GM23338 (cell line): ENCODE measurements at regions not wholly inside any gene's neighbourhood (a gene's known extent, or its start where the extent isn't known, plus 50 kb on each side); places are given as distances from the start of the nearest gene placed in this dataset.

ENCODE experiments used
- ATAC-seq: fragments of 200-7000 bp; cut with Tn5 transposase; 3 replicates; pipeline ENCODE4 v1.9.1; 2020
- DNase-seq: peaks from one replicate; pipeline ENCODE4 v3.0.0-alpha.2; 2015; ENCODE audit warnings: low spot score
- H2AFZ ChIP-seq: fragments of 200-600 bp; sonication (generic); 2 replicates; pipeline ENCODE4 v1.8.0; 2016; ENCODE audit warnings: antibody characterized with exemption, mild to moderate bottlenecking, moderate library complexity
- H3F3A ChIP-seq: fragments of 200-600 bp; sonication (generic); replicated peaks from 2 replicates; pipeline ENCODE4 v1.8.0; 2017; ENCODE audit warnings: antibody characterized with exemption, mixed run types, low read depth
- H3K27ac ChIP-seq: fragments of 200-600 bp; sonication (generic); 2 replicates; pipeline ENCODE4 v1.6.1; 2016; ENCODE audit warnings: low read depth
- H3K27me3 ChIP-seq: fragments of 200-600 bp; sonication (generic); 2 replicates; pipeline ENCODE4 v1.8.0; 2016; ENCODE audit warnings: mild to moderate bottlenecking, mixed run types, moderate library complexity; ENCODE audit not compliant: insufficient read depth
- H3K36me3 ChIP-seq: fragments of 200-600 bp; sonication (generic); 2 replicates; pipeline ENCODE4 v1.8.0; 2016; ENCODE audit warnings: mild to moderate bottlenecking; ENCODE audit not compliant: insufficient read depth
- H3K4me1 ChIP-seq: fragments of 200-600 bp; sonication (generic); 2 replicates; pipeline ENCODE4 v1.8.0; 2016; ENCODE audit warnings: mild to moderate bottlenecking, moderate library complexity; ENCODE audit not compliant: insufficient read depth
- H3K4me2 ChIP-seq: fragments of 200-600 bp; sonication (generic); 2 replicates; pipeline ENCODE4 v1.7.1; 2017; ENCODE audit warnings: mixed run types
- H3K4me3 ChIP-seq: fragments of 200-600 bp; sonication (generic); 2 replicates; pipeline ENCODE4 v1.6.1; 2016; ENCODE audit warnings: mixed run types
- H3K79me2 ChIP-seq: fragments of 200-600 bp; sonication (generic); replicated peaks from 2 replicates; pipeline ENCODE4 v1.8.0; 2017; ENCODE audit warnings: mild to moderate bottlenecking; ENCODE audit not compliant: insufficient read depth
- H3K9me2 ChIP-seq: fragments of 200-600 bp; sonication (generic); 2 replicates; pipeline ENCODE4 v1.8.0; 2017; ENCODE audit not compliant: insufficient read depth
- H4K20me1 ChIP-seq: fragments of 200-600 bp; sonication (generic); replicated peaks from 2 replicates; pipeline ENCODE4 v1.8.0; 2017; ENCODE audit warnings: mild to moderate bottlenecking; ENCODE audit not compliant: insufficient read depth
- H3K27ac Mint-ChIP-seq: 2 replicates; pipeline ENCODE4 v1.8.0; 2020; ENCODE audit warnings: inconsistent platforms, mild to moderate bottlenecking, moderate library complexity, mixed read lengths
- H3K27me3 Mint-ChIP-seq: 3 replicates; pipeline ENCODE4 v1.8.0; 2022; ENCODE audit warnings: low read depth, mild to moderate bottlenecking, moderate library complexity, mixed read lengths, inconsistent platforms; ENCODE audit not compliant: insufficient read depth, poor library complexity
- H3K36me3 Mint-ChIP-seq: 3 replicates; pipeline ENCODE4 v1.8.0; 2021; ENCODE audit warnings: low read depth, mild to moderate bottlenecking, inconsistent platforms, moderate library complexity, mixed read lengths
- H3K4me1 Mint-ChIP-seq: 3 replicates; pipeline ENCODE4 v1.8.0; 2020; ENCODE audit warnings: mild to moderate bottlenecking, inconsistent platforms, mixed read lengths
- H3K4me3 Mint-ChIP-seq: 3 replicates; pipeline ENCODE4 v1.8.0; 2021; ENCODE audit warnings: moderate library complexity, mild to moderate bottlenecking, inconsistent platforms, mixed read lengths
- H3K9me3 Mint-ChIP-seq: 3 replicates; pipeline ENCODE4 v1.8.0; 2020; ENCODE audit warnings: moderate library complexity, mild to moderate bottlenecking, inconsistent platforms, mixed read lengths
- CREB1 ChIP-seq: fragments of 250-450 bp; sonication (Bioruptor Pico); IDR thresholded peaks from 2 replicates; pipeline ENCODE4 v1.5.0; 2020; ENCODE audit warnings: low read depth, mild to moderate bottlenecking, moderate library complexity
- CTCF ChIP-seq, 2 experiments: fragments of 200-600 bp in 1 of 2; sonication (generic) in 1 of 2; conservative IDR thresholded peaks; 2 replicates each; pipeline versions ENCODE4 v1.5.1 to v1.6.1; 2016 to 2017; ENCODE audit warnings: antibody characterized with exemption in 2 of 2, low read depth in 2 of 2, mild to moderate bottlenecking in 2 of 2, moderate library complexity in 1 of 2
- EZH2 ChIP-seq: fragments of 200-600 bp; sonication (generic); IDR thresholded peaks from one replicate; pipeline ENCODE4 v1.8.0; 2017; ENCODE audit warnings: antibody characterized with exemption, mild to moderate bottlenecking, low read depth; ENCODE audit not compliant: unreplicated experiment
- EZH2phosphoT487 ChIP-seq: fragments of 200-600 bp; sonication (generic); IDR thresholded peaks from one replicate; pipeline ENCODE4 v1.8.1; 2018; ENCODE audit warnings: antibody characterized with exemption; ENCODE audit not compliant: unreplicated experiment
- JUNB ChIP-seq: IDR thresholded peaks from one replicate; pipeline ENCODE4 v1.6.1; 2016; ENCODE audit warnings: antibody characterized with exemption; ENCODE audit not compliant: unreplicated experiment
- NANOG ChIP-seq: IDR thresholded peaks from 2 replicates; pipeline ENCODE4 v1.6.1; 2016; ENCODE audit warnings: antibody characterized with exemption, borderline replicate concordance
- POLR2AphosphoS5 ChIP-seq: IDR thresholded peaks from 2 replicates; pipeline ENCODE4 v1.6.1; 2016; ENCODE audit warnings: antibody characterized with exemption, low read depth
- STAT1 ChIP-seq: IDR thresholded peaks from one replicate; pipeline ENCODE4 v1.6.1; 2016; ENCODE audit warnings: antibody characterized with exemption; ENCODE audit not compliant: unreplicated experiment
- ZNF114 ChIP-seq: fragments of 250-450 bp; sonication (Bioruptor Pico); IDR thresholded peaks from 2 replicates; pipeline ENCODE4 v1.5.0; 2020; ENCODE audit warnings: mild to moderate bottlenecking, moderate library complexity
- ZNF331 ChIP-seq: fragments of 250-450 bp; sonication (Bioruptor Pico); IDR thresholded peaks from 2 replicates; pipeline ENCODE4 v1.5.0; 2020; ENCODE audit warnings: low read depth, mild to moderate bottlenecking, moderate library complexity
- ZNF462 ChIP-seq: fragments of 250-450 bp; sonication (Bioruptor Pico); IDR thresholded peaks from 2 replicates; pipeline ENCODE4 v1.5.0; 2020; ENCODE audit warnings: mild to moderate bottlenecking, moderate library complexity
- TF ChIP-seq, protein P1 (sequence below): IDR thresholded peaks from one replicate; pipeline ENCODE4 v1.6.1; 2018; ENCODE audit warnings: antibody characterized with exemption; ENCODE audit not compliant: unreplicated experiment
- TF ChIP-seq, protein P2 (sequence below): IDR thresholded peaks from 2 replicates; pipeline ENCODE4 v1.6.1; 2016; ENCODE audit warnings: antibody characterized with exemption

DNA sequence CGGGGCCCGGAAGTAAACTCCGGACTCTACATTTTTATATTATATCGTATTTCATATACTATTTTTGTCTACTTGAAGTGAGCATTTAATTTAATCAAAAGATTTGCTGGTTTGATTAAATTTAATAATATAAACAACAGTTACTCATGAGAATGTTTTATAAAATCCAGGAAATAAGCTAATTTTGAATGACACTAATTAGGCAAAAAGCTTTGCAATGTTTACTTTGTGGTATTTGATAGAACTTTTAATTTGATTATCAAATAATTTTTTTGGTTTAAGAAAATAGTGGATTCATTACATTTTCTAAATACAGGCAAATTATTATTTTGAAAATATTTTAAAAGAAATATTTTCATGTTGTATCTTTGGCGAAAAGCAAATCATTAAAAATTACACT lies 900.4 kb upstream of the CDH2 start:
- no peak overlapping the region for H2AFZ ChIP-seq
- no peaks in the 10 kb centered on the region for H4K20me1 ChIP-seq
- H3K4me2 ChIP-seq, result no peak overlapping the region
- H3K4me1 Mint-ChIP-seq, result peaks cover 6% of the 10 kb centered on the region; the same call in 1 of the 3 replicates
- no peaks in the 10 kb centered on the region for H3K36me3 ChIP-seq
- ATAC-seq (no peak), DNase-seq (no peak)
- no peak overlapping the region for H3K27ac Mint-ChIP-seq
- no peaks in the 10 kb centered on the region for H3K79me2 ChIP-seq
- no peaks in the 10 kb centered on the region for H3F3A ChIP-seq
- no peaks in the 10 kb centered on the region for H3K9me2 ChIP-seq
- no peaks in the 10 kb centered on the region for H3K27me3 Mint-ChIP-seq
- no peaks in the 10 kb centered on the region for H3K36me3 Mint-ChIP-seq
- H3K4me3 ChIP-seq, result no peak overlapping the region
- H3K27ac ChIP-seq, result no peak overlapping the region
- no peaks in the 10 kb centered on the region for H3K4me1 ChIP-seq
- no peaks in the 10 kb centered on the region; the same call in 2 of the 3 replicates for H3K9me3 Mint-ChIP-seq
- no peak overlapping the region for H3K4me3 Mint-ChIP-seq
- TF ChIP-seq, protein P1, sequence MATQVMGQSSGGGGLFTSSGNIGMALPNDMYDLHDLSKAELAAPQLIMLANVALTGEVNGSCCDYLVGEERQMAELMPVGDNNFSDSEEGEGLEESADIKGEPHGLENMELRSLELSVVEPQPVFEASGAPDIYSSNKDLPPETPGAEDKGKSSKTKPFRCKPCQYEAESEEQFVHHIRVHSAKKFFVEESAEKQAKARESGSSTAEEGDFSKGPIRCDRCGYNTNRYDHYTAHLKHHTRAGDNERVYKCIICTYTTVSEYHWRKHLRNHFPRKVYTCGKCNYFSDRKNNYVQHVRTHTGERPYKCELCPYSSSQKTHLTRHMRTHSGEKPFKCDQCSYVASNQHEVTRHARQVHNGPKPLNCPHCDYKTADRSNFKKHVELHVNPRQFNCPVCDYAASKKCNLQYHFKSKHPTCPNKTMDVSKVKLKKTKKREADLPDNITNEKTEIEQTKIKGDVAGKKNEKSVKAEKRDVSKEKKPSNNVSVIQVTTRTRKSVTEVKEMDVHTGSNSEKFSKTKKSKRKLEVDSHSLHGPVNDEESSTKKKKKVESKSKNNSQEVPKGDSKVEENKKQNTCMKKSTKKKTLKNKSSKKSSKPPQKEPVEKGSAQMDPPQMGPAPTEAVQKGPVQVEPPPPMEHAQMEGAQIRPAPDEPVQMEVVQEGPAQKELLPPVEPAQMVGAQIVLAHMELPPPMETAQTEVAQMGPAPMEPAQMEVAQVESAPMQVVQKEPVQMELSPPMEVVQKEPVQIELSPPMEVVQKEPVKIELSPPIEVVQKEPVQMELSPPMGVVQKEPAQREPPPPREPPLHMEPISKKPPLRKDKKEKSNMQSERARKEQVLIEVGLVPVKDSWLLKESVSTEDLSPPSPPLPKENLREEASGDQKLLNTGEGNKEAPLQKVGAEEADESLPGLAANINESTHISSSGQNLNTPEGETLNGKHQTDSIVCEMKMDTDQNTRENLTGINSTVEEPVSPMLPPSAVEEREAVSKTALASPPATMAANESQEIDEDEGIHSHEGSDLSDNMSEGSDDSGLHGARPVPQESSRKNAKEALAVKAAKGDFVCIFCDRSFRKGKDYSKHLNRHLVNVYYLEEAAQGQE, result no peak
- TF ChIP-seq EZH2, result no peak
- no peak for TF ChIP-seq POLR2AphosphoS5
- no peak for TF ChIP-seq CREB1 (CRISPR knock-in tag)
- no peak for TF ChIP-seq ZNF114
- TF ChIP-seq, protein P2, sequence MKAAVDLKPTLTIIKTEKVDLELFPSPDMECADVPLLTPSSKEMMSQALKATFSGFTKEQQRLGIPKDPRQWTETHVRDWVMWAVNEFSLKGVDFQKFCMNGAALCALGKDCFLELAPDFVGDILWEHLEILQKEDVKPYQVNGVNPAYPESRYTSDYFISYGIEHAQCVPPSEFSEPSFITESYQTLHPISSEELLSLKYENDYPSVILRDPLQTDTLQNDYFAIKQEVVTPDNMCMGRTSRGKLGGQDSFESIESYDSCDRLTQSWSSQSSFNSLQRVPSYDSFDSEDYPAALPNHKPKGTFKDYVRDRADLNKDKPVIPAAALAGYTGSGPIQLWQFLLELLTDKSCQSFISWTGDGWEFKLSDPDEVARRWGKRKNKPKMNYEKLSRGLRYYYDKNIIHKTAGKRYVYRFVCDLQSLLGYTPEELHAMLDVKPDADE, result no peak
- TF ChIP-seq EZH2phosphoT487, result no peak
- no peak for TF ChIP-seq ZNF462
- no peak for TF ChIP-seq STAT1
- no peak for TF ChIP-seq CTCF (conservative IDR thresholded peaks at IDR 0.05; ENCODE audit: low read depth in 2 of 2)
- no peak for TF ChIP-seq JUNB
- TF ChIP-seq NANOG, result no peak
- no peak for TF ChIP-seq ZNF331 (CRISPR knock-in tag)
- H3K27me3 ChIP-seq, result no peaks in the 10 kb centered on the region
